ENCODE measurements at regions not wholly inside any gene's neighbourhood (a gene's known extent, or its start where the extent isn't known, plus 50 kb on each side); places are given as distances from the start of the nearest gene placed in this dataset.
"Not testable (repeated sequence)": the region's sequence is repeated elsewhere in the genome, so short reads cannot be mapped to it uniquely, and the experiment has no call there.

- no peak for DNase-seq
Measured at GRCh38 chr2:13650586-13651180, 933.9 kb downstream of the TRIB2 start.

GRCh38 chr2:13651684-13652131 lies 935.0 kb downstream of the TRIB2 start:
- no peak for DNase-seq

DNA sequence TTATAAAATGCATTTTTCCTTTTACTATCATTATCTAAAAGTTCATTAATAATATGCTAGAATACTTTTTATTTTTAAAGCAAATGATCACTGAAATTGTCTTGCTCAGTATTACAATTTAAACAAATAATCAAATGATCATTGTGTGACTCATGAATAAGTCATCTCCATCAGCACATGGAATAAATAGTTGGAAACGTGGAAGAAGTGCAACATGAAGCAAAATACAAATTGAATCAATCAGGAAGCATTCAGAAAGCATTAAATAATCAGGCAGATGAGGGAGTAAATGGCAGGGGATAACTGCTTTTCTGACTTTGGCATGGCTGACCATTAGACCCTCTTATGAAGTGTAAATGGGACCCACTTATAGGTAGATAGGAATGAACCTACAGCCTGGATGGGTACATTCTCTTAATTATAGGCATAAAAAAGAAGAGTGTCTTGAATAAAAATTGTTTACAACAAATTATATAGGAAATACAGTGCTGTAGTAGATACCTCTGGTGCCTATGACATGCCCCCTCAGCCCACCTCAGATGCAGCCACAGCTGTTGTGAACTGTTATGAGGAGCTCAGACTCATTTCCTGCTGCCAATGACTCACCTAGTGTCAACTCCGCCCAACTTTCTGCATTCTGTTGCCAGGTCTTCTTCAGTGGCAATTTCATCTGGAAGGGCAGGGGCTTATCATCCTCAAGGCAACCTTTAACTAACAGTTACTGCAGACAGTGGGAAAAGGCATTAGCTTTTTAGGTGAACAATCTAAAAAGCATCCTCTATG lies 936.0 kb downstream of the TRIB2 start:
- DNase-seq: no peak

- no peak for DNase-seq
Measured at GRCh38 chr2:13654416-13654815, 937.7 kb downstream of the TRIB2 start.

DNA sequence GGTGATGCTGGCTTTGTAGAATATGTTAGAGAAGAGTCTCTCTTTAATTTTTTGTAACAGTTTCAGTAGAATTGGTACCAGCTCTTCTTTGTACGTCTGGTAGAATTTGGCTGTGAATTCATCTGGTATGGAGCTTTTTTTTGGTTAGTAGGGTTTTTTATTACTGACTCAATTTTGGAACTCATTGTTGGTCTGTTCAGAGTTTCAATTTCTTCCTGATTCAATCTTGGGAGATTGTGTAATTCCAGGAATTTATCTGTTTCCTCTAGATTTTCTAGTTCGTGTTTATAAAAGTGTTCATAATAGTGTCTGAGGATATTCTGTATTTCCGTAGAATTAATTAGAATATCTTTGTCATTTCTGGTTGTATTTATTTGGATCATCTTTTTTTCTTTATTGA lies 943.5 kb downstream of the TRIB2 start:
- DNase-seq: no peak

GRCh38 chr2:13662055-13662454 lies 945.3 kb downstream of the TRIB2 start:
- no peak for DNase-seq

GRCh38 chr2:13666582-13667414 lies 950.1 kb downstream of the TRIB2 start:
- DNase-seq: no peak

- DNase-seq: no peak
Measured at GRCh38 chr2:13667415-13667757, 950.6 kb downstream of the TRIB2 start.

DNA sequence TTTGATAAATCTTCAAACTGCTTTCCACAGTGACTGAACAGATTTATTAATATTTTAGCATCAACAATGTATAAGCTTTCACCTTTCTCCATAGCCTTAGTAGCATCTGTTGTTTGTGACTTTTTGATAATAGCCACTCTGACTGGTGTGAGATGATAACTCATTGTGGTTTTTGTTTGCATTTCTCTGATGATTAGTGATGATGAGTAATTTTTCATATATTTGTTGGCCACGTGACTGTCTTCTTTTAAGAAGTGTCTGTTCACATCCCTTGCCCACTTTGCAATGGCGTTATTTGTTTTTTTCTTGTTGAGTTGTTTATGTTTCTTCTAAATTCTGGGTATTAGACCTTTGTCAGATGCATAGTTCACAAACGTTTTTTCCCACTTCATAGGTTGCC lies 952.9 kb downstream of the TRIB2 start:
- no peak for DNase-seq

DNA sequence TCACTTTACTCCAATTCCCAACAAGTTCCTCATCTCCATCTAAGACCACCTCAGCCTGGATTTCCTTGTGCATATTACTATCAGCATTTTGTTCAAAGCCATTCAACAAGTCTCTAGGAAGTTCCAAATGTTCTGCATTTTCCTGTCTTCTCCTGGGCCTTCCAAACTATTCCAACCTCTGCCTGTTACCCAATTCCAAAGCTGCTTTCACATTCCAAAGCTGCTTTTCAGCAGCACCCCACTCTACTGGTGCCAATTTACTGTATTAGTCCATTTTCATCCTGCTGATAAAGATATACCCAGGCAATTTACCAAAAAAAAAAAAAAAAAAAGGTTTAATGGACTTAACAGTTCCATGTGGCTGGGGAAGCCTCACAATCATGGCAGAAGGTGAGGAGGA lies 957.1 kb downstream of the TRIB2 start:
- DNase-seq: not testable (repeated sequence)

GRCh38 chr2:13676269-13676668 lies 956.2 kb upstream of the LRATD1 start:
- DNase-seq: no peak

DNA sequence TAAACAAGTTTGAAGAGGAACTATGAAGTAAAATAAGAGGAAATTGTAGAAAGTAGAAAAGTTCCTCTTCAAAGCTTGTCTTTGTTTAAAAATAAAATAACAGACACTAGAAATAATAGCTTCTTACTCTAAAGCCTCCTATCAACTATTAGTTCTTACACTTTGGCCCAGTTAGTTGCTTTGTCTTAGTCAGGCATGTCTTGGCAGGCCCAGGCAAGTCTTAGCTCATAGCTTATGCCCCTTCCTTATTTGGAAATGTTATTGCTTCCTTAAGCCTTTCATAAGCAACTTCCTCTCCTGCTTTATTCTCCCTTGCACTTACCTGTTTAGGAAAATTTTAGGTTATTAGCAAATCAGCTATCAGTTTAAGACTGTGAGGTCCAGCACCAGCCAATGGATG lies 950.6 kb upstream of the LRATD1 start:
- no peak for DNase-seq

DNA sequence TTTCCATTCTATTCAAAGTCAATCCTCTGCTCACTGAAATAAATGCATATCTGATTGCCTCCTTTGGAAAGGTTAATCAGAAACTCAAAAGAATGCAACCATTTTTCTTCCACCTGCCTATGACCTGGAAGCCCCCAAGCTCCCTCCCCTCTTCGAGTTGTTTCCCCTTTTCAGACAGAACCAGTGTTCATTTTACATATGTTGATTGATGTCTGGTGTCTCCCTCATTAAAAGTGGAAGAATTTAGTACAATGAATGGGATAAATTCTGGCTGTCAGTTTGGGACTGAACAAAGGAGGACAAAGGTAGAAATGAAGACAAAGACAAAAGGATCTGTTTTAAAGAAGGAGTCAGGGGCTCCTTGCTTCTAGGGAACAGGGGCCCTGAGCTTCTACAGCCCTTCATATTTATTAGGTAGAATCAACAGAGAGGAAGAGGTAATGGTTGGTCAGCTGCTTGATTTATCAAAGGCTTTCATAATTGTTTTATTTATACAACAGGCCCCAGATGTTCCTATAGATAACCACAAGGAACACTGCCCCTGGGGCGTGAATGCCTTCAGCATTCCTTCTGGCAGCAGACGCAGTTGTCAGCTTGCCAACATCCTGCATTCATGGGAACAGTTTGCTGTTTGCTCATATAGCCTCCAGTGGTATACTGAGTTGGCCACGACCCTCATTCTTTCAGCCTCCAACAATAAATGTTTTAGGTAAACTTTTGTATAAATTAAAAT lies 949.8 kb upstream of the LRATD1 start:
- DNase-seq: no peak

DNA sequence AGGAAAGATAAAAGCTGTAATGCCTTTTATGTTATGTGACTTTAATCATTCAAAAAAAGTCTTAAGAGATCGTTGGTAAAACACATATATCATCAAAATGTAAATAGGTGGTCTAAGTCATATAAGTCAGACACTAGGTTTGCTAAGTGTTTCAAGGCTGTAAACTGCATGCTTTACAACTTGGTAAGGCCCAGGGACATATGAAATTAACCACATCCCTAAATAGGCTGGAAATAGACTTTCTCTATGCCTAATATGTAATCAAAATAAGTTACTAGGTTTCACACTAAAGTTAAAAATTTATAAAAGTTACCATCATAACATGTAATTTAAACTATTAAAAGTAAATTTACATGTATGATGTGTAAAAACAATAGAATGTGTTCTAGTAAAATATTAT lies 946.3 kb upstream of the LRATD1 start:
- DNase-seq: no peak

DNA sequence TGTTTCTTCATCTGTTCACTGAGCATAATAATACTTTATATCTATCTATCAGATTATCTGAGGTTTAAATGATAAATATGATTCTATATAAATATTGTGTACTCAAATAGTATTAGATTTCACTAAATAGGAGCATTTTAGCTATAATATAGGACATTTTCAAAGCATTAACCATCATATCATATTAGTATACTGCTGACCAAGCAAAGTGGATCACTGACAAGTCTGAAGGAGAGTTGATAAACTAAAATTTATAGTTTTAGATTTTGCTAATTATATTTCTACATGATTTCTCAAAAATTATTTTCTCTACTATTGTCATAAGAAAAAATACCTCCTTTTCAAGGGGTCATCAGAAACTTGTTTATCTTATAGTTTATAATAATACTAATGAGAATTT lies 937.8 kb upstream of the LRATD1 start:
- no peak for DNase-seq

DNA sequence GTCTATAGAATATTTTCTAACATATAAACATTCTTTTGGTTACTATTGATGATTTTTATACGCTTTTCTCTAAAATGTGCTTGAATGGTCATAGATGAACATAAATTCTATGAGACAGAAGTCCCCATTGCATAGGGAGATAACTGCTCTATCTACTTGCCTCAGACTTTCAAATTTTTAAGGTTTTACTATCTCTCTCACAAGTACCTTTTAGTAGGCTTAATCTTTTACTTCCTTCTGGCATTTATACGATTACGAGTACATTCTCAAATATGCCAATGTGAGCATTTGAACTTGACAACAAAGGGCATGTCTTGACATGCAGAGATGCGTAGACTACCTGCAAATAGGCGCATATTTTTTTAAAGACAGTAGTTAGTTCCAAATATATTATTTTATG lies 935.9 kb upstream of the LRATD1 start:
- DNase-seq: no peak

GRCh38 chr2:13698847-13699246 lies 933.7 kb upstream of the LRATD1 start:
- no peak for DNase-seq

- DNase-seq: not testable (repeated sequence)
Measured at GRCh38 chr2:13699939-13700338, 932.6 kb upstream of the LRATD1 start.

- no peak for DNase-seq
Measured at GRCh38 chr2:13711154-13711553, 921.4 kb upstream of the LRATD1 start.

DNA sequence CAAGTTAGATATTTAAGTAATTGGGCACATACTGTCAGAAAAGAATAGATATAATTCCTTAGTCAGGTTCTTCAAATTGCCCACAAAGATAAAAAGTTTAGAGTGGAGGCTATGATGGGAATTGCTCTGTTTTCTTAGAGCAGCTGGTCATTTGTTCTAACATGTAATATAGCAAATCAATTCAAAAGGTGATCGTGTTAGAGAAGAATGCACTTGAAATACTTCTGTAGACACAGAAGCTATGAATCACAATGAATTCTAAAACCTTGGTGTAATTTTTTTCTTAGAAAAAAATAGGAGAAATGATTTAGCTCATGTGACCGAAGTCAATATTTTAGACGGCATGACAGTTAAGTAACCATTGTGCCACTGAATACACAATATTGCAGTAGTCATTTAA lies 918.1 kb upstream of the LRATD1 start:
- DNase-seq: no peak

DNA sequence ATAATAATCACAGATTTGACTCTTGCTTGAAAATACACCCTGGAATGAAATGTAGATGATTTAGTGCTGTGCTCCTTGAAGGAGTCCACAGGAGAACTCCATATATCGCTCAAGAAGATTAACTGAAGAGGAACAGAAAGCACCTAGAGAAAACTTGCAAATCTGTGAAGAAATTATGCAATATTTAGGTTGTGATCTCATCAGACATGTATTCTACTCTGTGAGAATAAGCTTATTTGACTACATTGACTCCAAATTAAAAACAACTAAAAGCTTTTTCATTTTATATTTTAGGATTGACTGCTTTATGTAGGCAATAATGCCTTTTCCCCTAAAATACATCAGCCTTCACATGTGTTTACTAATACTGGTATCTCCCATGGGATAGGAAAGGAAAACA lies 906.6 kb upstream of the LRATD1 start:
- no peak for DNase-seq

- DNase-seq: no peak
Measured at GRCh38 chr2:13745330-13745729, 887.2 kb upstream of the LRATD1 start.

GRCh38 chr2:13751955-13752354 lies 880.6 kb upstream of the LRATD1 start:
- no peak for DNase-seq

Measured in NCI-H1092 (cell line).